Loucy (cell line): ENCODE measurements at regions not wholly inside any gene's neighbourhood (a gene's known extent, or its start where the extent isn't known, plus 50 kb on each side); places are given as distances from the start of the nearest gene placed in this dataset.

ENCODE experiments used
- EZH2phosphoT487 ChIP-seq: fragments of 200-600 bp; IDR thresholded peaks from 2 replicates; pipeline ENCODE4 v1.6.1; 2018; ENCODE audit warnings: antibody characterized with exemption, mild to moderate bottlenecking, moderate library complexity, borderline replicate concordance
- TF ChIP-seq, protein P1 (sequence below): fragments of 200-600 bp; sonication (generic); conservative IDR thresholded peaks from 2 replicates; pipeline ENCODE4 v1.5.1; 2014; ENCODE audit warnings: mild to moderate bottlenecking, antibody characterized with exemption, low read length

DNA sequence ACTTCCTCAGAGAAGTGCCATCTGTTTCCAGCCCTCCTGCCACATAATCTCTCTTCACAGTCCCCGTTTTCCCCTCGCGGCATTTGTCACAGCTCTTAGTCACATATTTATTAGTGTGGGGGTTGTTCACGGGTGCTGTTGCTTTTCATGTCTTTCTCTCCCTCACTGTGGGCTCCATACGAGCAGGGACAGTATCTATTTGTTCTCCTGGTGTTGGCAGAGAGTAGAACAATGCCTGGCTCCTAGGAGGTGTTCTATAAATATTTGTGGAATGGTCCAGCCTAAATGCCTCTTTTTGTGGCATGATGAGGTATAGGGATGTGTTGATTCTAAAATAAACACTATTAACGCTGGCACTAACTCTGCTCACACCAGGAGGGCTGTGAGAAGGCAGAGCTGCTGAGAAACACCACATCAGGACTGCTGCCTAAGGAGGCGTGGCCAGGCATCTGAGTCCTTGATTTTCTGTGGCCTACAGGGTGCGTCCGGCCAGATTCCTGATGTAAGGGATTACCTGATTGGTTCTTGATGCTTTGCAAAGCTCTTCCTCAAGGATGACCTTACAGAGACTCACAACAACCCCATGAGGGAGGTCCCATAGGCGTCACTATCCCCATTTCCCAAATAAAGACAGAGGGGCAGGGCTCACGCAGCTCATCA, 219.8 kb upstream of the ARID1B start:
- TF ChIP-seq, protein P1, sequence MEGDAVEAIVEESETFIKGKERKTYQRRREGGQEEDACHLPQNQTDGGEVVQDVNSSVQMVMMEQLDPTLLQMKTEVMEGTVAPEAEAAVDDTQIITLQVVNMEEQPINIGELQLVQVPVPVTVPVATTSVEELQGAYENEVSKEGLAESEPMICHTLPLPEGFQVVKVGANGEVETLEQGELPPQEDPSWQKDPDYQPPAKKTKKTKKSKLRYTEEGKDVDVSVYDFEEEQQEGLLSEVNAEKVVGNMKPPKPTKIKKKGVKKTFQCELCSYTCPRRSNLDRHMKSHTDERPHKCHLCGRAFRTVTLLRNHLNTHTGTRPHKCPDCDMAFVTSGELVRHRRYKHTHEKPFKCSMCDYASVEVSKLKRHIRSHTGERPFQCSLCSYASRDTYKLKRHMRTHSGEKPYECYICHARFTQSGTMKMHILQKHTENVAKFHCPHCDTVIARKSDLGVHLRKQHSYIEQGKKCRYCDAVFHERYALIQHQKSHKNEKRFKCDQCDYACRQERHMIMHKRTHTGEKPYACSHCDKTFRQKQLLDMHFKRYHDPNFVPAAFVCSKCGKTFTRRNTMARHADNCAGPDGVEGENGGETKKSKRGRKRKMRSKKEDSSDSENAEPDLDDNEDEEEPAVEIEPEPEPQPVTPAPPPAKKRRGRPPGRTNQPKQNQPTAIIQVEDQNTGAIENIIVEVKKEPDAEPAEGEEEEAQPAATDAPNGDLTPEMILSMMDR = no peak
- no peak for TF ChIP-seq EZH2phosphoT487
